ENCODE measurements at regions not wholly inside any gene's neighbourhood (a gene's known extent, or its start where the extent isn't known, plus 50 kb on each side); places are given as distances from the start of the nearest gene placed in this dataset.
A peak's percentile ranks its signal among the peaks of the same experiment; 100 is the strongest.

DNA sequence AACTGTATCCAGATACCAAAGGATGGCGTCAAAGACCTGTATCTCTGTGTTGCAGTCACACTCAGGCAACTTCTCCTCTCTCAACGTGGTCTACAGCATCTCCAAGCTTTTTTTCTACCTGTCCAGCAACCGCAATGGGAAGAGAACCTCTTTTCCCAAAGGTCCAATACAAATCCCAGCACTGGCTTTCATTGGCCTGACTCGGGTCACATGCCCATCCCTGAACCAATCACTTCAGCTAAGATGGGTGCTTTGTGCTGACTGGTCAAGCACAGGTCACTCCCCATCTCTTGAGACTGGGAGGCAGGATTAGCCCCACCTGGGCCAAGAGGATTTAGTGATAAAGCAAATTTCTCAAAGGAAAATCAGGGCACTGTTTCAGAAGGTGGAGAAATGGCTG, 71.2 kb upstream of the C16orf82 start:
- Histone ChIP-seq H3K4me3 (no peak overlapping the region), H3K27me3 (ENCODE audit: control insufficient read depth in 2 of 2, insufficient read depth in 2 of 2, low read length in 2 of 2) (peaks cover 0 to 23% of the 10 kb centered on the region in 2 experiments; a peak in 4 of 5 replicates), H2AFZ (ENCODE audit: low read depth, low read length) (no peak overlapping the region), H3K4me2 (ENCODE audit: insufficient read depth, low read length) (no peak overlapping the region), H3K9me1 (ENCODE audit: control insufficient read depth, insufficient read depth, low read length) (no peaks in the 10 kb centered on the region), H3K27ac (ENCODE audit: extremely low read depth, low read depth, low read length) (no peak overlapping the region), H4K20me1 (replicated peaks; ENCODE audit: control insufficient read depth, insufficient read depth, low read length) (no peaks in the 10 kb centered on the region), H3K4me1 (replicated peaks in 1 of 2; ENCODE audit: control insufficient read depth in 2 of 2, insufficient read depth in 2 of 2, low read length in 2 of 2) (no peaks in the 10 kb centered on the region), H3K36me3 (ENCODE audit: control insufficient read depth, insufficient read depth, low read length) (no peaks in the 10 kb centered on the region), H3K9ac (ENCODE audit: insufficient read depth in 1 of 2, low read depth in 2 of 2, low read length in 2 of 2) (no peak overlapping the region), H3K79me2 (ENCODE audit: control insufficient read depth, insufficient read depth, low read length) (no peaks in the 10 kb centered on the region), H3K9me3 (replicated peaks; ENCODE audit: control insufficient read depth, insufficient read depth, low read depth, low read length) (no peaks in the 10 kb centered on the region)
- intact Hi-C loops (cut with micrococcal nuclease) (loop anchor here (10.0 kb wide), 1 partner anchor 59 kb away; no protein-coding TSS in a partner anchor), in situ Hi-C loops (cut with MboI) (no loop called here)
- 3% methylated on average over 4 of the region's 4 CpGs for WGBS (ENCODE audit: insufficient coverage, low coverage, missing lambda C conversion rate)
- DNase-seq (ENCODE audit: extremely low read depth in 1 of 4, low spot score in 3 of 4) (no peak), ATAC-seq (no peak), FAIRE-seq (no peak)
- ChIA-PET POLR2A (no interaction called here), CTCF (ENCODE audit: low intra/inter-chr PET ratio) (no interaction called here)
- TF ChIP-seq, protein P1, sequence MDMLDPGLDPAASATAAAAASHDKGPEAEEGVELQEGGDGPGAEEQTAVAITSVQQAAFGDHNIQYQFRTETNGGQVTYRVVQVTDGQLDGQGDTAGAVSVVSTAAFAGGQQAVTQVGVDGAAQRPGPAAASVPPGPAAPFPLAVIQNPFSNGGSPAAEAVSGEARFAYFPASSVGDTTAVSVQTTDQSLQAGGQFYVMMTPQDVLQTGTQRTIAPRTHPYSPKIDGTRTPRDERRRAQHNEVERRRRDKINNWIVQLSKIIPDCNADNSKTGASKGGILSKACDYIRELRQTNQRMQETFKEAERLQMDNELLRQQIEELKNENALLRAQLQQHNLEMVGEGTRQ (CRISPR knock-in tag; IDR thresholded peaks at IDR 0.05), result peak; percentile 55; the same call in 1 of the 2 replicates
- no peak for TF ChIP-seq KDM2B (CRISPR knock-in tag; IDR thresholded peaks at IDR 0.05)
- BruUV-seq (replicated peaks), result no TSS peak

- in situ Hi-C loops (cut with MboI), result no loop called here
- no peak for DNase-seq (ENCODE audit: extremely low read depth in 1 of 4, low spot score in 3 of 4)
- no peaks in the 10 kb centered on the region for H3K4me1 ChIP-seq (replicated peaks in 1 of 2; ENCODE audit: control insufficient read depth in 2 of 2, insufficient read depth in 2 of 2, low read length in 2 of 2)
- POLR2A ChIA-PET, result no interaction called here
- CTCF ChIA-PET (ENCODE audit: low intra/inter-chr PET ratio), result no interaction called here
- BruUV-seq (replicated peaks), result no TSS peak
- H2AFZ ChIP-seq (ENCODE audit: low read depth, low read length), result no peak overlapping the region
- no peak overlapping the region for H3K27ac ChIP-seq (ENCODE audit: extremely low read depth, low read depth, low read length)
- H3K36me3 ChIP-seq (ENCODE audit: control insufficient read depth, insufficient read depth, low read length), result no peaks in the 10 kb centered on the region
- no peak for FAIRE-seq
- no peak overlapping the region for H3K4me2 ChIP-seq (ENCODE audit: insufficient read depth, low read length)
- H3K9me1 ChIP-seq (ENCODE audit: control insufficient read depth, insufficient read depth, low read length), result no peaks in the 10 kb centered on the region
- no peaks in the 10 kb centered on the region for H4K20me1 ChIP-seq (replicated peaks; ENCODE audit: control insufficient read depth, insufficient read depth, low read length)
- ATAC-seq, result no peak
- H3K4me3 ChIP-seq, result no peak overlapping the region
- H3K9me3 ChIP-seq (replicated peaks; ENCODE audit: control insufficient read depth, insufficient read depth, low read depth, low read length), result no peaks in the 10 kb centered on the region
- no peaks in the 10 kb centered on the region for H3K79me2 ChIP-seq (ENCODE audit: control insufficient read depth, insufficient read depth, low read length)
- 0 out of 5 replicates have a peak, but pooled peaks cover 0 to 3% of the 10 kb centered on the region in 2 experiments for H3K27me3 ChIP-seq (ENCODE audit: control insufficient read depth in 2 of 2, insufficient read depth in 2 of 2, low read length in 2 of 2)
- H3K9ac ChIP-seq (ENCODE audit: insufficient read depth in 1 of 2, low read depth in 2 of 2, low read length in 2 of 2), result no peak overlapping the region
- intact Hi-C loops (cut with micrococcal nuclease), result no loop called here
- no peak for TF ChIP-seq MCM7 (IDR thresholded peaks at IDR 0.05)
- no peak for TF ChIP-seq CBFB (CRISPR knock-in tag; IDR thresholded peaks at IDR 0.05)
- TF ChIP-seq HOXB6 (CRISPR knock-in tag; IDR thresholded peaks at IDR 0.05; ENCODE audit: borderline replicate concordance), result no peak
These were observed 61.3 kb upstream of the C16orf82 start for GRCh38 chr16:27005386-27005785.
